Ascending aorta (tissue), 2 donors: ENCODE measurements at regions not wholly inside any gene's neighbourhood (a gene's known extent, or its start where the extent isn't known, plus 50 kb on each side); places are given as distances from the start of the nearest gene placed in this dataset.

Experiments used
- DNase-seq, 2 donors: peaks; one replicate each; pipeline ENCODE4 v3.0.0-alpha.2; 2019; ENCODE audit warnings: low spot score in 2 of 2
- H3K27ac ChIP-seq, 2 donors: fragments of 200-600 bp; sonication (generic); one replicate each; pipeline ENCODE4 v1.5.1; 2016 to 2017; ENCODE audit warnings: mild to moderate bottlenecking in 1 of 2
- H3K27me3 ChIP-seq: fragments of 200-600 bp; sonication (generic); one replicate; pipeline ENCODE4 v1.5.1; 2017
- H3K36me3 ChIP-seq, 2 donors: fragments of 200-600 bp; sonication (generic); one replicate each; pipeline ENCODE4 v1.5.1; 2016
- H3K4me1 ChIP-seq, 2 donors: fragments of 200-600 bp; sonication (generic); one replicate each; pipeline ENCODE4 v1.5.1; 2016 to 2017; ENCODE audit warnings: mild to moderate bottlenecking in 1 of 2
- H3K4me3 ChIP-seq, 2 donors: fragments of 200-600 bp; sonication (generic); one replicate each; pipeline ENCODE4 v1.5.1; 2016 to 2017; ENCODE audit warnings: mild to moderate bottlenecking in 1 of 2
- H3K9me3 ChIP-seq, 2 donors: fragments of 200-600 bp; sonication (generic); one replicate each; pipeline ENCODE4 v1.5.1; 2016
- CTCF ChIP-seq, 3 experiments: fragments of 200-600 bp in 2 of 3; fragments of 450-650 bp in 1 of 3; sonication (generic) in 2 of 3; IDR thresholded peaks; one replicate each; pipeline ENCODE4 v1.5.1; 2016 to 2019; ENCODE audit warnings: antibody characterized with exemption in 3 of 3, mild to moderate bottlenecking in 1 of 3, moderate library complexity in 1 of 3
- intact Hi-C: fragments of 100-400 bp; cut with DNase I; formaldehyde crosslinking; loops from one replicate; pipeline ENCODE4 v1.15.1; 2023

- no peak for DNase-seq
- no peaks in the 10 kb centered on the region for H3K36me3 ChIP-seq
- no peak overlapping the region for H3K4me3 ChIP-seq
- H3K27ac ChIP-seq, result no peak overlapping the region
- TF ChIP-seq CTCF (IDR thresholded peaks at IDR 0.05), result no peak
- no peaks in the 10 kb centered on the region for H3K27me3 ChIP-seq
- intact Hi-C loops, result no loop called here
- no peaks in the 10 kb centered on the region for H3K9me3 ChIP-seq
- H3K4me1 ChIP-seq, result no peaks in the 10 kb centered on the region
Measured at GRCh38 chr11:133733631-133734030, 111.7 kb downstream of the SPATA19 start.

GRCh38 chr11:133732109-133732674 is 113.1 kb downstream of the SPATA19 start:
- intact Hi-C loops, result no loop called here
- H3K36me3 ChIP-seq, result no peaks in the 10 kb centered on the region
- no peak overlapping the region for H3K4me3 ChIP-seq
- H3K4me1 ChIP-seq, result no peaks in the 10 kb centered on the region
- no peaks in the 10 kb centered on the region for H3K27me3 ChIP-seq
- no peak overlapping the region for H3K27ac ChIP-seq
- TF ChIP-seq CTCF (IDR thresholded peaks at IDR 0.05), result no peak
- no peak for DNase-seq
- H3K9me3 ChIP-seq, result no peaks in the 10 kb centered on the region

GRCh38 chr11:133727774-133728173 is 117.5 kb downstream of the SPATA19 start:
- no peak for TF ChIP-seq CTCF (IDR thresholded peaks at IDR 0.05)
- Histone ChIP-seq H3K27ac (no peak overlapping the region), H3K36me3 (no peaks in the 10 kb centered on the region), H3K4me1 (no peaks in the 10 kb centered on the region), H3K9me3 (no peaks in the 10 kb centered on the region), H3K4me3 (no peak overlapping the region), H3K27me3 (no peaks in the 10 kb centered on the region)
- intact Hi-C loops, result no loop called here
- no peak for DNase-seq

DNA sequence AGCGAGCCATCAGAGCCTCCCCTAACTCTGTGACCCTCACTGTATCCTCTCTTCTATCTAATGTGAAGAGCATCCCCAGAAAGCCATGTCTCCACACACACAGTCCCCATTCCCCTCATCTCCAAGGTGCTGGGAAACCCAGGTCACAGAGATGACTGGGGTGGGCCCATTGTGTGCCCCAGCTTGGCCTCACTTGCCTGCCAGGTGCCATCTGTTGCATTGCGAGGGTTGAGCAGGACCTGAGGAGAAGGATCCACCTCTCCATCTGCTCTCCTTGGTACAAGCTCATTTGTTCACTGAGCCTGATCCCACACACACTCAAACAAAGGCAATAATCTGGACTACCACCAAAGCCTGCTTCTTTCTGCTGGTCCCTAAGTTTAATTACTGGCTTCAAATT is 118.8 kb downstream of the SPATA19 start:
- no peak overlapping the region for H3K4me3 ChIP-seq
- no peak for DNase-seq
- no peak for TF ChIP-seq CTCF (IDR thresholded peaks at IDR 0.05)
- no peaks in the 10 kb centered on the region for H3K27me3 ChIP-seq
- no peaks in the 10 kb centered on the region for H3K36me3 ChIP-seq
- no peaks in the 10 kb centered on the region for H3K9me3 ChIP-seq
- no peaks in the 10 kb centered on the region for H3K4me1 ChIP-seq
- intact Hi-C loops, result no loop called here
- H3K27ac ChIP-seq, result no peak overlapping the region

GRCh38 chr11:133724116-133724515 is 121.2 kb downstream of the SPATA19 start:
- no peak for TF ChIP-seq CTCF (IDR thresholded peaks at IDR 0.05)
- Histone ChIP-seq H3K4me3 (no peak overlapping the region), H3K27ac (no peak overlapping the region), H3K27me3 (no peaks in the 10 kb centered on the region), H3K36me3 (no peaks in the 10 kb centered on the region), H3K4me1 (no peaks in the 10 kb centered on the region), H3K9me3 (no peaks in the 10 kb centered on the region)
- intact Hi-C loops, result no loop called here
- DNase-seq, result no peak

DNA sequence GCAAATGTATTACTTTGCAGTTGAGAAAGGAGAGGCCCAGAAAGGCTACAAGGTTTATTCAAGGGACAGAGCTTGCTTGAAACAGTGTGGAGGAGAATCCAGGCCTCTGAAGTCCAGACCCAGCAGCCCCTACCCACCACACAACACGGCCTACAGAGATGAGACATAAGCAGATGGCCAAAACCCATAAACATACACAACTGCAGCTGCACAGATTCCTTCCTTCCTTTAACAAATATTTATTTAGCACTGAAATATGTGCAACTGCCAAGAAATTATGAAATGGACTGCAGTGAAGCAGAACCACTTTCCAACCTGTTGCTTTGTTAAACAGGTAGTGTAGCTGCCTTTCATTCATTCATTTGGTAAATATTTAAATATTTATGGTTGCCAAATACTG is 122.3 kb downstream of the SPATA19 start:
- intact Hi-C loops, result no loop called here
- no peaks in the 10 kb centered on the region for H3K4me1 ChIP-seq
- no peak for TF ChIP-seq CTCF (IDR thresholded peaks at IDR 0.05)

More for the DNA sequence above, 122.3 kb downstream of the SPATA19 start:
- H3K36me3 ChIP-seq, result no peaks in the 10 kb centered on the region
- no peak overlapping the region for H3K27ac ChIP-seq
- no peak overlapping the region for H3K4me3 ChIP-seq
- H3K27me3 ChIP-seq, result no peaks in the 10 kb centered on the region
- H3K9me3 ChIP-seq, result no peaks in the 10 kb centered on the region
- DNase-seq, result no peak
